Heart left ventricle (tissue), 16 donors: ENCODE measurements at regions not wholly inside any gene's neighbourhood (a gene's known extent, or its start where the extent isn't known, plus 50 kb on each side); places are given as distances from the start of the nearest gene placed in this dataset.
A peak's percentile ranks its signal among the peaks of the same experiment; 100 is the strongest.

Source experiments
- ATAC-seq, 4 donors: fragments of 200-7000 bp; cut with Tn5 transposase; one replicate each; pipeline ENCODE4 v1.9.1; 2020 to 2022; ENCODE audit warnings: moderate library complexity in 4 of 4, mild to moderate bottlenecking in 3 of 4, moderate number of reproducible peaks in 1 of 4
- DNase-seq, 5 donors: peaks; one replicate each; pipeline ENCODE4 v3.0.0-alpha.2; 2020
- H3K27ac ChIP-seq, 12 donors: fragments of 200-600 bp; sonication (generic) in 4 of 12; one replicate each; pipeline versions ENCODE4 v1.5.0 to v1.8.0; 2016 to 2022; ENCODE audit warnings: mild to moderate bottlenecking in 2 of 12
- H3K27me3 ChIP-seq, 9 donors: fragments of 200-600 bp; sonication (generic) in 2 of 9; one replicate each; pipeline versions ENCODE4 v1.5.1 to v1.8.0; 2016 to 2022; ENCODE audit warnings: mild to moderate bottlenecking in 3 of 9
- H3K36me3 ChIP-seq, 9 donors: fragments of 200-600 bp; sonication (generic) in 2 of 9; one replicate each; pipeline versions ENCODE4 v1.5.0 to v1.8.0; 2018 to 2022; ENCODE audit warnings: mild to moderate bottlenecking in 2 of 9
- H3K4me1 ChIP-seq, 12 donors: fragments of 200-600 bp; sonication (generic) in 4 of 12; one replicate each; pipeline versions ENCODE4 v1.5.0 to v1.8.0; 2016 to 2022; ENCODE audit warnings: mild to moderate bottlenecking in 3 of 12
- H3K4me3 ChIP-seq, 12 donors: fragments of 200-600 bp; sonication (generic) in 4 of 12; one replicate each; pipeline versions ENCODE4 v1.5.0 to v1.8.0; 2017 to 2022; ENCODE audit warnings: mild to moderate bottlenecking in 9 of 12, moderate library complexity in 4 of 12
- H3K9me3 ChIP-seq, 12 donors: fragments of 200-600 bp; sonication (generic) in 4 of 12; one replicate each; pipeline versions ENCODE4 v1.5.0 to v1.8.0; 2016 to 2022; ENCODE audit warnings: mild to moderate bottlenecking in 1 of 12
- POLR2A ChIP-seq, 2 donors: fragments of 450-650 bp; IDR thresholded peaks; one replicate each; pipeline ENCODE4 v1.6.1; 2017; ENCODE audit warnings: antibody characterized with exemption in 2 of 2, mild to moderate bottlenecking in 2 of 2, moderate library complexity in 2 of 2
- WGBS, 4 donors: extraction: QIAGEN DNeasy Blood & Tissue Kit in 2 of 4; methylation state at CpG; one replicate each; pipeline versions ENCODE4 v1.1.5 to v1.1.7; 2013 to 2018; 5-methylcytosine and 5-hydroxymethylcytosine counted together
- intact Hi-C, 10 donors: fragments of 100-400 bp; cut with DNase I; formaldehyde crosslinking; loops; one replicate each; pipeline versions ENCODE4 v1.11.1 to v1.14.2; 2022
- TF ChIP-seq, protein P1 (sequence below), 12 donors: fragments of 200-600 bp; sonication (generic) in 4 of 12; IDR thresholded peaks; one replicate each; pipeline versions ENCODE4 v1.5.0 to v1.8.0; 2018 to 2022; ENCODE audit warnings: antibody characterized with exemption in 12 of 12, mild to moderate bottlenecking in 5 of 12
- donor health status: ischemic (EF 13 %, LVEDD 7.1; RV severe dilation, severe dysfunction).
- donor health status: healthy with polysubstance abuse.
- donor health status: DM: no; HTN: yes; CAD: no.
- donor health status: DM: no; HTN: no; CAD: no.
- donor health status: ischemic (EF 25% LVEDD 6.9; RV normal size, moderate dysfunction).
- donor health status: ischemic (EF 25% LVEDD 5.7; RV mildly dilated, moderate dysfunction).
- donor health status: healthy.
- donor health status: DM: yes; HTN: yes; CAD: no.
- donor health status: ischemic (EF 35%, LVEDD 5.7; RV mildly dilated, moderate dysfunction).
- donor health status: nonischemic (EF 11% LVEDD 7.7; RV severe dilation, severe dysfunction).
- donor health status: DM: yes; HTN: yes; CAD: no.
- donor health status: PGD.
- donor health status: ischemic (EF 29% LVEDD 5.4; RV normal size, mild dysfunction).
- donor health status: nonischemic (EF 23%, LVEDD 6.1; RV moderate dilation, normal function).

DNA sequence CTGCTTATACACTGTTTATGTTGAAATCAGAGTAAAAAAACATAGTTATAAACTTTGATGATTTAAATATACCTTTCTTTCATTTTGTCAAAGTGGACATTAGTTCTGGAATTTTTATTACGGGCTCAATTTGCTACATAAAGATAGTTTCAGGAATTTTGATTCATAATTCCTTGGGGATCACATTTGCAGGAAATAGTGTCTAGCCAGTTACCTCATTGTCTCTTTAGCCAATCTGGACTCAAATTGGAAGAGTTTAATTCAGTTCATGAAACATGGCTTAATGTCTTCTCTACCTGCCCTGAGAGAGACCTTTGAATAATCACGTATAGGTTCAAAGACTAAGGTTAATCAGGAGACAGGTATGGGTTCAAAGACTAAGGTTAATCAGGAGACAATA is 262.6 kb downstream of the HGF start:
- intact Hi-C loops: loop anchor here in 4 of 10 donors (10.0 kb wide), 4 partner anchors 208 to 1218 kb away; no protein-coding TSS in a partner anchor
- Histone ChIP-seq H3K4me3 (no peak overlapping the region), H3K27ac (peak overlapping the region in 1 of 12 donors; percentile 15), H3K36me3 (no peaks in the 10 kb centered on the region), H3K27me3 (no peaks in the 10 kb centered on the region), H3K9me3 (no peaks in the 10 kb centered on the region), H3K4me1 (peaks cover 0 to 10% (median 0%) of the 10 kb centered on the region in 12 donors)
- DNase-seq (no peak), ATAC-seq (peak in 1 of 4 donors; percentile 84)
- TF ChIP-seq, protein P1, sequence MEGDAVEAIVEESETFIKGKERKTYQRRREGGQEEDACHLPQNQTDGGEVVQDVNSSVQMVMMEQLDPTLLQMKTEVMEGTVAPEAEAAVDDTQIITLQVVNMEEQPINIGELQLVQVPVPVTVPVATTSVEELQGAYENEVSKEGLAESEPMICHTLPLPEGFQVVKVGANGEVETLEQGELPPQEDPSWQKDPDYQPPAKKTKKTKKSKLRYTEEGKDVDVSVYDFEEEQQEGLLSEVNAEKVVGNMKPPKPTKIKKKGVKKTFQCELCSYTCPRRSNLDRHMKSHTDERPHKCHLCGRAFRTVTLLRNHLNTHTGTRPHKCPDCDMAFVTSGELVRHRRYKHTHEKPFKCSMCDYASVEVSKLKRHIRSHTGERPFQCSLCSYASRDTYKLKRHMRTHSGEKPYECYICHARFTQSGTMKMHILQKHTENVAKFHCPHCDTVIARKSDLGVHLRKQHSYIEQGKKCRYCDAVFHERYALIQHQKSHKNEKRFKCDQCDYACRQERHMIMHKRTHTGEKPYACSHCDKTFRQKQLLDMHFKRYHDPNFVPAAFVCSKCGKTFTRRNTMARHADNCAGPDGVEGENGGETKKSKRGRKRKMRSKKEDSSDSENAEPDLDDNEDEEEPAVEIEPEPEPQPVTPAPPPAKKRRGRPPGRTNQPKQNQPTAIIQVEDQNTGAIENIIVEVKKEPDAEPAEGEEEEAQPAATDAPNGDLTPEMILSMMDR (IDR thresholded peaks at IDR 0.05): no peak
- TF ChIP-seq POLR2A (IDR thresholded peaks at IDR 0.05): no peak
- WGBS, 4 donors: 51 to 70% (median 57%) methylated on average over 2 of the region's 2 CpGs

- Histone ChIP-seq H3K27ac (no peak overlapping the region), H3K36me3 (no peaks in the 10 kb centered on the region), H3K9me3 (no peaks in the 10 kb centered on the region), H3K4me3 (no peak overlapping the region), H3K27me3 (no peaks in the 10 kb centered on the region), H3K4me1 (peaks cover 0 to 10% (median 0%) of the 10 kb centered on the region in 12 donors)
- ATAC-seq: peak in 1 of 4 donors; percentile 68
- no peak for DNase-seq
- WGBS, 4 donors: 46 to 56% (median 50%) methylated on average over 1 of the region's 1 CpG
- TF ChIP-seq, protein P1 (IDR thresholded peaks at IDR 0.05): no peak
- TF ChIP-seq POLR2A (IDR thresholded peaks at IDR 0.05): no peak
- intact Hi-C loops: loop anchor here in 4 of 10 donors (10.0 kb wide), 4 partner anchors 208 to 1218 kb away; no protein-coding TSS in a partner anchor
These were observed 263.2 kb downstream of the HGF start for GRCh38 chr7:81506609-81507008.

DNA sequence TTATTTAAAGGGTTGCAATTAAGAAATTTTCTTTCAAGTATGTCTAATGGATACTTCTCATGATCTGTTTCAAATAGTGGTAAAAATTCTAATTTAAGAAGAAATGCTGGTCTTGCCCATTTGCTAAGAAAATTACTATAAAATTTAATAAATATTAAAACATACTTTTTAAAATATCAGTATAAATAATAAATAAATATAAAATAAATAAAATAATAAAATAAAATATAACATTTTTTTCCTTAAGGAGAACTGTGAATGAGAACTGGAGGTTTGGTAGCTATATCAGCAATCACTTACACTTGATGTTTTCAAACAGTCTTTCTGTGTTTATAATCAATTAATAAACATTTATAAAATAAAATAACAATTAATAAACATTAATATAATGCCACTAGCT is 266.1 kb downstream of the HGF start:
- intact Hi-C loops: loop anchor here in 8 of 10 donors (5.0 to 10.0 kb wide), 9 partner anchors 211 to 1224 kb away; partner anchors contain the start of gene HGF (in 1 of the 8)
- Histone ChIP-seq H3K4me3 (no peak overlapping the region), H3K36me3 (no peaks in the 10 kb centered on the region), H3K9me3 (no peaks in the 10 kb centered on the region), H3K4me1 (peaks cover 0 to 36% (median 8%) of the 10 kb centered on the region in 12 donors), H3K27ac (no peak overlapping the region), H3K27me3 (no peaks in the 10 kb centered on the region)
- DNase-seq: no peak
- no peak for TF ChIP-seq POLR2A (IDR thresholded peaks at IDR 0.05)
- TF ChIP-seq, protein P1 (IDR thresholded peaks at IDR 0.05): no peak
- ATAC-seq: no peak

DNA sequence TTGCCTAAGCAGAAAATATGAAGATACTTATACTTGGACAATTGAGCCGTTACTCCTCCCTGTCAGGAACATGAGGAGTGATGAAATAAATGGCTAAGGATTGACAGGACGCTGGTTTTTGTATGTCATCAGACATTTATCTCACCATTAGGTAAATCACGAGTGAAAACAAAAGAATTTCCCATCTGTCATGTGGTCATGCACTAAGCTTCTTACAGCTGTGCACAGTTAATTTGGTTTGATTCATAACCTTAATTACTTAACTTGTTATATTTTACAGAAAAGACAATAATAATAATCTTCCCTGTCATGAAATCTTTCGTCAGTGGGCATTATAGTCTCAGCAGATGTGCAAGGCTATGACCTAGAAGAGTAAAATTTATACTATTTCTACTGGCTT is 266.5 kb downstream of the HGF start:
- intact Hi-C loops: loop anchor here in 8 of 10 donors (5.0 to 10.0 kb wide), 9 partner anchors 211 to 1224 kb away; partner anchors contain the start of gene HGF (in 1 of the 8)
- H3K36me3 ChIP-seq: no peaks in the 10 kb centered on the region
- H3K4me1 ChIP-seq: peaks cover 0 to 36% (median 8%) of the 10 kb centered on the region in 12 donors
- ATAC-seq: no peak
- DNase-seq: no peak
- H3K27ac ChIP-seq: no peak overlapping the region
- no peaks in the 10 kb centered on the region for H3K27me3 ChIP-seq
- no peaks in the 10 kb centered on the region for H3K9me3 ChIP-seq
- no peak overlapping the region for H3K4me3 ChIP-seq
- TF ChIP-seq, protein P1 (IDR thresholded peaks at IDR 0.05): no peak
- no peak for TF ChIP-seq POLR2A (IDR thresholded peaks at IDR 0.05)
- WGBS, 4 donors: 65 to 75% (median 67%) methylated on average over 4 of the region's 4 CpGs
